Hepatocyte (in vitro differentiated cells): ENCODE measurements at regions not wholly inside any gene's neighbourhood (a gene's known extent, or its start where the extent isn't known, plus 50 kb on each side); places are given as distances from the start of the nearest gene placed in this dataset.

Experiments
- CTCF ChIP-seq: fragments of 200-600 bp; sonication (generic); IDR thresholded peaks from 2 replicates; pipeline ENCODE4 v1.5.1; 2016; ENCODE audit warnings: antibody characterized with exemption, mild to moderate bottlenecking; ENCODE audit not compliant: poor library complexity
- EZH2 ChIP-seq: fragments of 200-600 bp; sonication (generic); IDR thresholded peaks from 2 replicates; pipeline ENCODE4 v1.6.1; 2016; ENCODE audit warnings: antibody characterized with exemption, mild to moderate bottlenecking, borderline replicate concordance

DNA sequence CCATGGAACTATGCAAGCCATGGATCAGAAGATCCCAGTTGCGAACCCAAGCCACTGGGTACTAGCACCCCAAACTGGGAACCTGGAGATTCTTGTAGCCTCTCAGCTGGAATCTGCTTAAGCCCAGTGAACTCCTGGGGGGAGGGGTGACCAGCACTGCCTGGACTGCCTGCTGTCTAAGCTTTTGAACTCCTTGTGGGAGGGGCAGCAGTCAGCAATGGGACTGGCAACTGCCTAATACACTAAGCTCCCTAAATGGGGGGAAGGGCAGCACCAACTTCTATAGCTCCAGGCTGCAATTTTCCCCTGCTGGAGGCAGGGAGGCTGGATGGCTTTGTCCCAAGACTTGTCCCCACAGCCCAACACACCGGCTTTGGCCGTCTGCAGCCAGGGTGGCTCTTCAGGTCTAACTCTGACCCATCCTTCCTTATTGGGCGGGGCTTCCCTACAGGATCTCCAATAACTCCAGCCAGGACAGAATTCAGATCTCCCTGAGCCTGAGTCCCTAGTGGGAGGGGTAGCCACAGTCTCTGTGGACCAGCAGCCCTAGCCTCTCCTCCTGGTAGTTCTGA is 485.1 kb downstream of the SOX5 start:
- no peak for TF ChIP-seq CTCF
- TF ChIP-seq EZH2 = no peak
